Stimulated activated naive CD4-positive, alpha-beta T cell (primary cell): ENCODE measurements at regions not wholly inside any gene's neighbourhood (a gene's known extent, or its start where the extent isn't known, plus 50 kb on each side); places are given as distances from the start of the nearest gene placed in this dataset.
"Not testable (repeated sequence)": the region's sequence is repeated elsewhere in the genome, so short reads cannot be mapped to it uniquely, and the experiment has no call there.

ENCODE experiments used
- DNase-seq, 6 experiments: peaks; one replicate each; lab custom pipeline; 2025; lab: John Stamatoyannopoulos, UW

GRCh38 chr1:48084826-48085225, 87.6 kb upstream of the TRABD2B start:
- no peak for DNase-seq

- no peak for DNase-seq
Measured at GRCh38 chr1:48082271-48082962, 85.2 kb upstream of the TRABD2B start.

GRCh38 chr1:48080331-48081255, 83.4 kb upstream of the TRABD2B start:
- no peak for DNase-seq

DNA sequence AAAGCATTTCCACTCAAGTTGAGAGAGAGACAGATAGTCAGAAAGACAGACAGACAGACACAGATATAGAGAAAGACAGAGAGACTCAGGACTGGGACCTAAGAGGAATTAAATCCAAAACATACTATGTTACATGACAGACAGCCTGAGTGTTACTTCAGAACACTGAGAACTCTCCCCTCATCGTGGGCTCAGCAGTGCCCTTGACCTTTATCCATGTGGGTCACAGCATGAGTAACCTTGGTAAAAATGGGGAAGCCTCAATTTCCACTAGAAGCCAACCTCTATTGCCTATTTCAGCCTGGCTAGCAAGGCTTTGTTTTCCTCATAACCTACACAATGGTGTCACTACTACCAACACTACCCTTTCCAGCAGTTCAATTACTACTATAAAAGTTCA, 81.9 kb upstream of the TRABD2B start:
- no peak for DNase-seq

GRCh38 chr1:48077795-48078222, 80.6 kb upstream of the TRABD2B start:
- no peak for DNase-seq

DNA sequence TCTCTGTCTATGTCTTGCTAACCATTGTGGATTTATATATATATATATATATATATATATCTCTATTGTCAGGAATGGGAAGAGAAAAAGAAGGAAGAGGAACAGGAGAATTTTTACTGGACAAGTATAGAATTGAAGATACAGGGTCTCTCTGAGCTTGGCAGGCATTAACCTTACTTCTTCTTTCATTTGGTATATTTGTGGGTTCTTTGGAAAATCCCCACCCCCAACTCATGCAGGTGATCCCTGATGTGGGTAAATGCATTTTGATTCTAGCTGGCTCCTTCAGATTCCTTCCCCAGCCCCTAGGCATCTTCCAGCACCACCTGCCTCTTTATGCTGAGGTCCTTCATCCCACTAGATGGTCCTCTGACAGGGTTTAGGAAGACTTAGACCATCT, 78.8 kb upstream of the TRABD2B start:
- no peak for DNase-seq

DNA sequence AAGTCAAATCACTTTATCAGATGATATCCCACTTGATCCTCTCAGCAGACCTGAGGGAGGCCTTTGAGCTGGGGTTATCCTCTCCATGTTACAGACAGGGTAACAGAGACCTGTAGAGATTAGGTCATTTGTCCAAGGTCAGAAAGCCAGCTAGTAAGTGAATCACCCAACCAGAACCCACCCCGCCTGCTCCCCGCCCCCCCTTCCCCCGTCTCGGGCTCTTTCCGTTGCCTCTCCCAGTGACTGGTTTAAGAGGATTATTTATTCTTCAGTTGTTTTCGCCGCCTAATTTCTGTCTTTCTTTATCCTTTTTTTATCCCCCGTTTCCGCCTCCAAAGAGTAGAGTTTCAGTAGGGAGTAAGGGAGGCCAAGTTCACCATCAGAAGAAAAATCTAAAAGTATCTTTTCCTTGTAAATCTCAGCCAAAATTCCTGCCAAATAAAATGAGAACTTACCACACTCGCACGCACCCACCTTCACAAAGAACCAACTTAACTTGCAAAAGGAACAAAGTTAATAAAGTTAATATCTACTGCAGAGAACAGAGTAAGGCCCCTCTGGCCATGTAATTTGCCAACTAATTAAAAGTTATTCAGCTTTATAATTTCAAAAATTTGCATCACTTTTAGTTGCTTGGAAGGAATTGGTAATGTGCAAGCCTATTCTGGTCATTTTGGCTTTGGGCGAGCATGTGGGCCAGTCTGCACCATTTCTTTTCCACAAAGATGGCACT, 76.8 kb upstream of the TRABD2B start:
- DNase-seq = no peak

DNA sequence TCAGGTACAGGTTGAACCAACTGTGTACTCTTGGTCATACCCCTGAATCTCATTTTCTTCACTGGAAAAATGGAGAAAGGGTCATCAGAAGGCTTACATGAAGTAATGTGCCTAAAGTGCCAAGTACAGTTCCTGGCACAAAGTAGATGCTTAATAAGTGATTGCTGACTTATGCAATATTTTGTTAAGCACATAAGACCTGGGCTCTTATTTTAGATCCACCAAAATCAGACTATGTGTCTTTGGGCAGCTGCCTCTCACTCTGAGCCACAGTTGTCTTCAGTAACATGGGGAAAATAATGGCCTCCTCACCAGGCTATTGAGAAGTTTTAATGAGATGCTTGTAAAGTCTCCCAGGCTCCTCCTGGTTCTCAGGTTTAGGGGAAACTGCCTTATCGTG, 74.3 kb upstream of the TRABD2B start:
- DNase-seq = no peak

- DNase-seq = no peak
Measured at GRCh38 chr1:48070396-48070750, 73.2 kb upstream of the TRABD2B start.

DNA sequence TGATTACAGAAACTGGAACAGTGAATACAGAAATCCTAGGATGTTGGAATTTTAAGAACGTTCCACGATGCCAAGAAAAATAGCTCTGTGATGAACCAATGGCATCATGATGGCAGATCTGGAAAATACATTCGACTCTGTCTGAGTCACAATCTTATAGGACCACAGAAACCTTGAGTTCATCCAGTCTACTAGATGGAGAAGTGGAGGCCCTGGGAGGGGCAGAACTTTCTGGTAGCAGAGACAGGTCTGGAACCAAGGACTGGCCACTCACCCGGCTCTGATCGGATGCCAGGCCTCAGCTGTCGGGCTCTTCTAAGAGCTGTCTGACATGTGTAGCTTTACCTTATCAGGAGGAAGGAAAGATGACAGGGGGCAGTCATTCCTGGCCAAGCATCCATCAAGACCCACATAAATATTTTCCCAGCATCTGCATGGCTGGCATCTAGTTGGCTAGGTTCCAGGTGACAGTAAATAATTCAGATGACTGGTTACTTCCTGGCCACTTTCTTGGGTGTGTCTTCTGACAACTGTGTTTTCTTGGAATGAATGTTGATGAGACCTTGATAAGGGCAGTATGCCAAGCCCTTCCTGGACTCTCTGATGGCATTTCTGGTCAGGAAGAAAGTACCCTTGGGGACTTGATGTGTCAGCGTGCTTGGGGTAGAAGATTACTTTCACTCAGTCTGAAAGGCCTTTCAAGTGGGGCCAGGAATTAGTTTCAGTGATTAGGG, 72.6 kb upstream of the TRABD2B start:
- DNase-seq = no peak

- DNase-seq = no peak
Measured at GRCh38 chr1:48068206-48068605, 71.0 kb upstream of the TRABD2B start.

DNA sequence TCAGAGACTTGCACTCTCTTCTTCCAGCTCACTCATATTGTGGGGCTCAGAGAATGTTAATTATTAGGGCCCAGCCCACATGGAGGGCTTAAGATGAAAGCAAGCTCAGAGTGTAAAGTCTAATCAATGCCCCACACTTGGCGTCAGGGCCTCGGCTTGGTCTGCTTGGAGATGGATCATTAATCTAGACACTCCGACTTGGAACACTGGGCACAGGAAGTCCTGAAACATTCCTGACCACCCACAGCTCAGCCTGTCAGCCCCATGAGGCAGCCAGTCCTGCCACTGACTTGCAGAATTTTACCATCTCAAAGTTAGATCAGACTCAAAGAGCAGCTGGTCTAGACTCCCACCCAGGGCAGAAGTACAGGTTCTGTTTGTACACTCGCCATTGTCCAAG, 69.8 kb upstream of the TRABD2B start:
- no peak for DNase-seq

- not testable (repeated sequence) for DNase-seq
Measured at GRCh38 chr1:48064693-48065092, 67.5 kb upstream of the TRABD2B start.

DNA sequence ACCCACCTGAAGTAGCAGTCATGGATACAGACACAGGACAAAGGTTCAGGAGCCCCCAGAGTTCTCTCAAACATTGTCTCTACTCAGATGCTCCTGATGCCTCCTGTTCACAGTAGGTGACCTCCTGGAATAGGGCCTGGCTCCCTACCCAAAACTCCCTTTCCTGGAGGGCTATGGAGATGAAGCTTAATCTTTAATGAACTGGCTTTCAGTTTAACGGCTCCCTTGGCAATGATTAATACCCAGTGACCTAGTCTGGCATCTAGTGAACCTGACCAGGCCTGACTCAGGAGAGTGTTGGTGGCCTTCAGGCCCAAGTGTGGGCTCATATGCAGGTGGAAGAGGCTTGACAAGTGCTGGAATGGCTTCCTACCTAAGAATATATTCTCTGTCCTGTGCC, 65.2 kb upstream of the TRABD2B start:
- no peak for DNase-seq

DNA sequence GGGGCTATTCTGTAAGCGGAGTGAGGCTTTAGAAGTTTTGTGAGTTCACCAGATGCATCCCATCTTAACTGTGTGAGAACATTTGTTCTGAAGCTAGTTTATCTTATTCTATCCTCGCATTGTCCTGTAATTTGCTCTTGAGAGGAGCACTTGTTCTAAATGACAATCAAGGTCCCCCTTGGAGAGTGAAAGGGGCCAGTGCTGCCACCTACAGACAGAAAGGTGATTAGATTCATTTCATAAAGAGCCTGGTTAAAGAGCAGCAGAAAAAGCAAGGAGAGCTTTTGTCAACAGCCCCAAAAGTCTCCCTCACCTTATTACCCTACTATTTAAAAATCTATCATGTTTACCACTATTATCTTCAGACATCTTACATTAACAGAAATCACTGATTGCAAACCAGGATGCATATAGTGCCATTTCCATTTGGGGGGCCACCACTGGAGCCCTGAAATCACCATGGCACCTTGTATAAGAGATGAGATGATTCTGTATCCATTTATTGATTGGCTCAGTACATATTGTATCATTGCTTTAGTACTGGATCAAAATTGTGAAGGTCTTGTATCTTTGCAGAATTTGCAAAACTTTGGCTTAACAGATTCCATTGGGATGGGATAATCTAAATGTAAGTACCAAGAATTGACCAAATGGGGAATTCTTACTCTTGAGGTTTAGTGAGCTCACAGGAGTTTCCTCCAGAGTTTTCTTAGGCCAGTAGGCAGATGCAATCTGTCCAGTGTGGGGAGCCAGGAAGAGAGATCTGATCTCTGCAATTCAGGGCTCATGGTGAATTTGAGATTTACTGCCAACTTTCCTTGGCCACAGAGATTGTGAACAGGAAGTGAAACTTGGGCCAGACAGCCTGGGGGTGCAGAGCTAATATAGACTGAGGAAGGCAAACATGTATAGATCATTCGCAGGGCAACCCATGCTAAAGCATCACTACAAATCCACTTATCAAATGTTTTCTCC, 64.3 kb upstream of the TRABD2B start:
- no peak for DNase-seq

- DNase-seq = no peak
Measured at GRCh38 chr1:48059289-48059688, 62.1 kb upstream of the TRABD2B start.

- no peak for DNase-seq
Measured at GRCh38 chr1:48058135-48059025, 61.2 kb upstream of the TRABD2B start.

DNA sequence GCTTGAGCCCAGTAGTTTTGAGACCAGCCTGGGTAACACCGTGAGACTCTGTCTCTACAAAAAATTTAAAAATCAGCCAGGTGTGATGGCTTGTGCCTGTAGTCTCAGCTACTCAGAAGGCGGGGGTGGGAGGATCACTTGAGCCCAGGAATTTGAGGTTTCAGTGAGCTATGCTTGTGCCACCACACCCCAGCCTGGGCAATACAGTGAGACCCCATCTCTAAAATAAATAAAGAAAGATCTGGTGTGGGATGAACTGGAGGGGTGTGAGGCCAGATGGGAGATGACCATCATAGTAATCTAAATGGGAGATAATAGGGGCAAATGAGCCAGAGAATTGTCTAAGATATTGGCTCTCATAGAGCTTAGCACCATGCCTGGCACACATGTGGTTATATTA, 60.1 kb upstream of the TRABD2B start:
- DNase-seq = no peak

DNA sequence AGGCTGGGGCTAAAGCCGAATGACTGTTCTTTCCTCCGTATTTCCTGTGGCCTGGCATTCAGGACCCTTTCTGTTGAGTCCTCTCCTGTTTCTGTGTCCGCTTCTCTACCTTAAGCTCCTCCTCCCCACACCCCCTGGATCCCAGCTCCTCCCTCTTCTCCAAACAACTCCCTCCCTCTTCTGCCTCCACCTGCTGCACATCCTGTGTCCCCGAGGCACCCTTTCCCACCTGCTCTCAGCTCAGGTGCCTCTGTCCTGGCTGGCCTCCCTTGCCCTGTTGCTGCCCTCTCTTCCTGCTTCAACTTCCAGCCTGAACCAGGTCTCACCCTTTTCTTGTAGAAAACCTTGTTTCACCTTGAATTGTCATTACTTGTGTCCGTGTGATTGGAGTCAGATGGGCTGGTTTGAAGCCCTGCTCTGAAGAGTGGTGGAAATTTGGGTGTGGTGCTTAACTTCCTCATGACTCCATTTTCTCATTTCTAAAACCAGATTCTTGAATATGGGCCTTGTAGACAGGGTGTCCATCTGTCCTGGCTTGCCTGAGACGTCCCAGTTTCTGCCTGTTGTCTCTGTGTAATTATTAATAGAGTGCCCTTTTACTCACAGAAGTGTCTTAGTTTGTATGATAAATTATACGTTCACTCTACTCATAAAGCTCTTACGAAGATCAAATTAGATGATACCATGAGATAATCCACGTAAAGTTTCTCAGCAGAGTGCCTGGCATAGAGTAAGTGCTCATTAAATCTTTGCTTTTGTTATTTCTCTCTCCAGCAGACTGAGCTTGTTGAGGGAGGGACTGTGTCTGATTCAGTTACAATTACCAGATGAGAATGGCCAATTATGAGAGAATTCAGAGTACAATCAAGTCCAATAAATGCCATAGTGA, 58.9 kb upstream of the TRABD2B start:
- DNase-seq = no peak
